GM23338 (cell line): ENCODE measurements at regions not wholly inside any gene's neighbourhood (a gene's known extent, or its start where the extent isn't known, plus 50 kb on each side); places are given as distances from the start of the nearest gene placed in this dataset.

Experiments
- ATAC-seq: fragments of 200-7000 bp; cut with Tn5 transposase; 3 replicates; pipeline ENCODE4 v1.9.1; 2020
- DNase-seq: peaks from one replicate; pipeline ENCODE4 v3.0.0-alpha.2; 2015; ENCODE audit warnings: low spot score
- H2AFZ ChIP-seq: fragments of 200-600 bp; sonication (generic); 2 replicates; pipeline ENCODE4 v1.8.0; 2016; ENCODE audit warnings: antibody characterized with exemption, mild to moderate bottlenecking, moderate library complexity
- H3F3A ChIP-seq: fragments of 200-600 bp; sonication (generic); replicated peaks from 2 replicates; pipeline ENCODE4 v1.8.0; 2017; ENCODE audit warnings: antibody characterized with exemption, mixed run types, low read depth
- H3K27ac ChIP-seq: fragments of 200-600 bp; sonication (generic); 2 replicates; pipeline ENCODE4 v1.6.1; 2016; ENCODE audit warnings: low read depth
- H3K27me3 ChIP-seq: fragments of 200-600 bp; sonication (generic); 2 replicates; pipeline ENCODE4 v1.8.0; 2016; ENCODE audit warnings: mild to moderate bottlenecking, mixed run types, moderate library complexity; ENCODE audit not compliant: insufficient read depth
- H3K36me3 ChIP-seq: fragments of 200-600 bp; sonication (generic); 2 replicates; pipeline ENCODE4 v1.8.0; 2016; ENCODE audit warnings: mild to moderate bottlenecking; ENCODE audit not compliant: insufficient read depth
- H3K4me1 ChIP-seq: fragments of 200-600 bp; sonication (generic); 2 replicates; pipeline ENCODE4 v1.8.0; 2016; ENCODE audit warnings: mild to moderate bottlenecking, moderate library complexity; ENCODE audit not compliant: insufficient read depth
- H3K4me2 ChIP-seq: fragments of 200-600 bp; sonication (generic); 2 replicates; pipeline ENCODE4 v1.7.1; 2017; ENCODE audit warnings: mixed run types
- H3K4me3 ChIP-seq: fragments of 200-600 bp; sonication (generic); 2 replicates; pipeline ENCODE4 v1.6.1; 2016; ENCODE audit warnings: mixed run types
- H3K79me2 ChIP-seq: fragments of 200-600 bp; sonication (generic); replicated peaks from 2 replicates; pipeline ENCODE4 v1.8.0; 2017; ENCODE audit warnings: mild to moderate bottlenecking; ENCODE audit not compliant: insufficient read depth
- H3K9me2 ChIP-seq: fragments of 200-600 bp; sonication (generic); 2 replicates; pipeline ENCODE4 v1.8.0; 2017; ENCODE audit not compliant: insufficient read depth
- H4K20me1 ChIP-seq: fragments of 200-600 bp; sonication (generic); replicated peaks from 2 replicates; pipeline ENCODE4 v1.8.0; 2017; ENCODE audit warnings: mild to moderate bottlenecking; ENCODE audit not compliant: insufficient read depth
- H3K27ac Mint-ChIP-seq: 2 replicates; pipeline ENCODE4 v1.8.0; 2020; ENCODE audit warnings: inconsistent platforms, mild to moderate bottlenecking, moderate library complexity, mixed read lengths
- H3K27me3 Mint-ChIP-seq: 3 replicates; pipeline ENCODE4 v1.8.0; 2022; ENCODE audit warnings: low read depth, mild to moderate bottlenecking, moderate library complexity, mixed read lengths, inconsistent platforms; ENCODE audit not compliant: insufficient read depth, poor library complexity
- H3K36me3 Mint-ChIP-seq: 3 replicates; pipeline ENCODE4 v1.8.0; 2021; ENCODE audit warnings: low read depth, mild to moderate bottlenecking, inconsistent platforms, moderate library complexity, mixed read lengths
- H3K4me1 Mint-ChIP-seq: 3 replicates; pipeline ENCODE4 v1.8.0; 2020; ENCODE audit warnings: mild to moderate bottlenecking, inconsistent platforms, mixed read lengths
- H3K4me3 Mint-ChIP-seq: 3 replicates; pipeline ENCODE4 v1.8.0; 2021; ENCODE audit warnings: moderate library complexity, mild to moderate bottlenecking, inconsistent platforms, mixed read lengths
- H3K9me3 Mint-ChIP-seq: 3 replicates; pipeline ENCODE4 v1.8.0; 2020; ENCODE audit warnings: moderate library complexity, mild to moderate bottlenecking, inconsistent platforms, mixed read lengths
- CREB1 ChIP-seq: fragments of 250-450 bp; sonication (Bioruptor Pico); IDR thresholded peaks from 2 replicates; pipeline ENCODE4 v1.5.0; 2020; ENCODE audit warnings: low read depth, mild to moderate bottlenecking, moderate library complexity
- EZH2 ChIP-seq: fragments of 200-600 bp; sonication (generic); IDR thresholded peaks from one replicate; pipeline ENCODE4 v1.8.0; 2017; ENCODE audit warnings: antibody characterized with exemption, mild to moderate bottlenecking, low read depth; ENCODE audit not compliant: unreplicated experiment
- EZH2phosphoT487 ChIP-seq: fragments of 200-600 bp; sonication (generic); IDR thresholded peaks from one replicate; pipeline ENCODE4 v1.8.1; 2018; ENCODE audit warnings: antibody characterized with exemption; ENCODE audit not compliant: unreplicated experiment
- POLR2AphosphoS5 ChIP-seq: IDR thresholded peaks from 2 replicates; pipeline ENCODE4 v1.6.1; 2016; ENCODE audit warnings: antibody characterized with exemption, low read depth
- REST ChIP-seq: IDR thresholded peaks from one replicate; pipeline ENCODE4 v1.6.1; 2018; ENCODE audit warnings: antibody characterized with exemption; ENCODE audit not compliant: unreplicated experiment
- ZNF114 ChIP-seq: fragments of 250-450 bp; sonication (Bioruptor Pico); IDR thresholded peaks from 2 replicates; pipeline ENCODE4 v1.5.0; 2020; ENCODE audit warnings: mild to moderate bottlenecking, moderate library complexity
- ZNF462 ChIP-seq: fragments of 250-450 bp; sonication (Bioruptor Pico); IDR thresholded peaks from 2 replicates; pipeline ENCODE4 v1.5.0; 2020; ENCODE audit warnings: mild to moderate bottlenecking, moderate library complexity

- no peaks in the 10 kb centered on the region for H3K27me3 ChIP-seq
- Mint-ChIP-seq H3K4me3 (no peak overlapping the region), H3K9me3 (peaks cover 8% of the 10 kb centered on the region), H3K27me3 (peaks cover 2% of the 10 kb centered on the region), H3K36me3 (peaks cover 2% of the 10 kb centered on the region; the same call in 1 of the 3 replicates), H3K27ac (no peak overlapping the region), H3K4me1 (peaks cover 19% of the 10 kb centered on the region)
- peaks cover 21% of the 10 kb centered on the region for H3K4me1 ChIP-seq
- H4K20me1 ChIP-seq: no peaks in the 10 kb centered on the region
- H3K4me3 ChIP-seq: no peak overlapping the region
- no peak overlapping the region for H2AFZ ChIP-seq
- H3K36me3 ChIP-seq: no peaks in the 10 kb centered on the region
- no peak overlapping the region for H3K4me2 ChIP-seq
- H3K79me2 ChIP-seq: no peaks in the 10 kb centered on the region
- ATAC-seq: no peak
- H3K27ac ChIP-seq: no peak overlapping the region
- TF ChIP-seq EZH2 (no peak), POLR2AphosphoS5 (no peak), REST (no peak), ZNF114 (no peak)
- no peak for DNase-seq
- no peaks in the 10 kb centered on the region for H3F3A ChIP-seq
- H3K9me2 ChIP-seq: no peaks in the 10 kb centered on the region
Observed at GRCh38 chr11:23179609-23180008, 319.3 kb upstream of the CCDC179 start.

GRCh38 chr11:23181022-23181807 lies 320.9 kb upstream of the CCDC179 start:
- Histone ChIP-seq H3K9me2 (no peaks in the 10 kb centered on the region), H3K27ac (no peak overlapping the region), H3K36me3 (no peaks in the 10 kb centered on the region), H2AFZ (peak overlapping the region; percentile 18; the same call in 1 of the 2 replicates), H3K27me3 (no peaks in the 10 kb centered on the region), H3K4me3 (no peak overlapping the region), H3F3A (no peaks in the 10 kb centered on the region), H4K20me1 (no peaks in the 10 kb centered on the region), H3K4me1 (peaks cover 21% of the 10 kb centered on the region), H3K4me2 (no peak overlapping the region), H3K79me2 (no peaks in the 10 kb centered on the region)
- H3K27ac Mint-ChIP-seq: no peak overlapping the region
- DNase-seq (no peak), ATAC-seq (no peak)
- no peak overlapping the region for H3K4me3 Mint-ChIP-seq
- peaks cover 2% of the 10 kb centered on the region for H3K27me3 Mint-ChIP-seq
- peaks cover 3% of the 10 kb centered on the region; the same call in 1 of the 3 replicates for H3K9me3 Mint-ChIP-seq
- peaks cover 21% of the 10 kb centered on the region for H3K4me1 Mint-ChIP-seq
- H3K36me3 Mint-ChIP-seq: no peaks in the 10 kb centered on the region
- TF ChIP-seq POLR2AphosphoS5: no peak
- TF ChIP-seq ZNF462: no peak
- no peak for TF ChIP-seq EZH2phosphoT487
- TF ChIP-seq REST: no peak
- TF ChIP-seq CREB1 (CRISPR knock-in tag): no peak
